IPS-18c (cell line): ENCODE measurements at regions not wholly inside any gene's neighbourhood (a gene's known extent, or its start where the extent isn't known, plus 50 kb on each side); places are given as distances from the start of the nearest gene placed in this dataset.
"Not testable (repeated sequence)": the region's sequence is repeated elsewhere in the genome, so short reads cannot be mapped to it uniquely, and the experiment has no call there.

Experiments used
- H3K4me3 ChIP-seq: 2 replicates; pipeline ENCODE4 v1.7.0; 2013; ENCODE audit warnings: low read depth, mild to moderate bottlenecking, low read length, moderate library complexity; ENCODE audit not compliant: insufficient read depth
- H3K9me3 ChIP-seq: one replicate; pipeline ENCODE4 v1.6.1; 2013; ENCODE audit warnings: mild to moderate bottlenecking, low read length, moderate library complexity; ENCODE audit not compliant: control insufficient read depth, insufficient read depth

DNA sequence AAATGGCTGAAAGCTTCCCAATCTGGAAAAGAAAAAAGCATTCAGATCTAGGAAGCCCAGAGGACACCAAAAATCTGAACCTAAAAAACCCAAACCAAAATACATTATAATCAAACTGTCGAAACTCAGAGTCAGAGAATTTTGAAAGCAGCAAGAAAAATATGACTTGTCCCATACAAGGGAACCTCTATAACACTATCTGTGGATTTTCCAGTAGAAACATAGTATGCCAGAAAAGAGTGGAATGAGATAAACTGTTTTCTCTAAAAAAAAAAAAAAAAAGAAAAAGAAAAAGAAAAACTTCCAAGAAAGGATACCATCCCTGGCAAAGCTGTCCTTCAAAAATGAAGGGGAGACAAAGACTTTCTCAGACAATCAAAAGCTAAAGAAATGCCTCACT, 179.0 kb downstream of the POM121L12 start:
- Histone ChIP-seq H3K4me3 (no peak overlapping the region), H3K9me3 (no peaks in the 10 kb centered on the region)

- H3K9me3 ChIP-seq: no peaks in the 10 kb centered on the region
- peak overlapping the region; percentile 45 for H3K4me3 ChIP-seq
Measured at GRCh38 chr7:53218730-53219504, 183.5 kb downstream of the POM121L12 start.

DNA sequence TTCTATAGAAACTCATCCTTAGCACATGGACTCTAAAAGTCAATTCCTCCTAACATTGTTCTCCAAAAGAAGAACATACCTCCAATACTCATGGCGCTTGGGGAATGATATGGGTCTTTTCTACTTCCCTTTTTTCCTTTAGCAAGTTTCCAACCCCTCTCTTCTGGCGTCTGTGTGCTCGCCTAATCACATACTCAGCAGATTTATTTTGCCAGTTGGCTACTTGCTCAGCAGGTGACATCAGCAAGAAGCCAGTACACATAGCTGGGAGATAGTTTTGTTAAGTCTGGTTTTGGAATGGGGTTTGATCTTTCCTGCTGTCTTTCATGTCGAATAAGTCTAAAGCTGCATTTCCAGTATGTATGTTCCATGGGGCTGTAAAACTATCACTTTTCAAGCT, 193.8 kb downstream of the POM121L12 start:
- H3K4me3 ChIP-seq: no peak overlapping the region
- H3K9me3 ChIP-seq: no peaks in the 10 kb centered on the region

GRCh38 chr7:53237344-53237913, 202.0 kb downstream of the POM121L12 start:
- Histone ChIP-seq H3K4me3 (no peak overlapping the region), H3K9me3 (no peaks in the 10 kb centered on the region)

DNA sequence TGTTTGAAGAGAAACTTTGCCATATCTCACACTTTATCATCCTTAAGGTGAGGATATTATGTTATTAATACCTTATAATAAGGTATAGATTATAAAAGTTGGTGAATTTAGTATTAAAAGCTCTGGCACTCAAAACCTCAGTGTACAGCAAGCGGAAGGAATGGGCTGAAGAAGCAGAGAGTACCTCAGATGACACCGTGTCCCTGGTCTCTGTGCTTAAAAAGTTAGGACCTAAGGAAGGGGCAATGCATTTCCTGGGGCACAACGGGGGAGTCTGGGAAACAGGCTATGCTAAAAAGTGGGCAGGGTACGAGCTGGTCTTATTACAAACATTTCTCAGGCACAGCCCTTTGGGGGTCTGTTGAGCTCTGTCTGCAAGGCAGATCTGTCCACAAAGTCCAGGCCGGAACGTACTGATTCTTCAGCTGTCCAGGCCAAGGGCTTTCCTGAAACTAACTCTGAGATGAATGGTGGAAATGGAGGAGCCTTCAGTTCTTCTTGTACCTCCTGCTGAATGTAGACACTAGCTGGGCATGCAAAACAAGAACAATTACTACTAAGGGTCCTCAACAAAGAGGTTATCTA, 202.7 kb downstream of the POM121L12 start:
- H3K9me3 ChIP-seq: no peaks in the 10 kb centered on the region

GRCh38 chr7:53239151-53239550, 203.7 kb downstream of the POM121L12 start:
- not testable (repeated sequence) for H3K9me3 ChIP-seq

More for the DNA sequence above, 202.7 kb downstream of the POM121L12 start:
- H3K4me3 ChIP-seq: no peak overlapping the region

GRCh38 chr7:53245721-53246120, 210.3 kb downstream of the POM121L12 start:
- Histone ChIP-seq H3K4me3 (no peak overlapping the region), H3K9me3 (no peaks in the 10 kb centered on the region)

More at GRCh38 chr7:53239151-53239550, 203.7 kb downstream of the POM121L12 start:
- H3K4me3 ChIP-seq: not testable (repeated sequence)

- Histone ChIP-seq H3K4me3 (no peak overlapping the region), H3K9me3 (no peaks in the 10 kb centered on the region)
Measured at GRCh38 chr7:53246957-53247356, 211.5 kb downstream of the POM121L12 start.

- Histone ChIP-seq H3K4me3 (no peak overlapping the region), H3K9me3 (no peaks in the 10 kb centered on the region)
Measured at GRCh38 chr7:53252539-53252938, 217.1 kb downstream of the POM121L12 start.

DNA sequence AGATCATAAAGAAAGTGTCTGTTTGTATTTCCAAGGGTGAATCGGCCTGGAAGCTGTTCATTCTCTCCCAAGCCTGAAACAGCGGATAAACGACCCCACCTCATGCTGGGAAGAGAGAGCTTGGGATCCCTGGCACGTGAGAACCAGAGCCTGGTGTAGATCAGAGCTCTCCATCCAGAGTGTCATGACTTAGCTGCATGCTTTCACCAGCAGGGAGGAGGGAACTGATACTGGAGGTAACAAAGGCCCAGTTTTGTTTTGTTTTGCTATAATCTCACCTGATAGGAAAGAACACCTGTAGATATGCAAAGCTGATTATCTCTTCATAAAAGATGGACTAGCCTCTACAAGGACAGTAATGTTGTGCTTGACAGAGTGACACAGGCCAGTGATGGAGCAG, 236.6 kb downstream of the POM121L12 start:
- Histone ChIP-seq H3K4me3 (no peak overlapping the region), H3K9me3 (no peaks in the 10 kb centered on the region)

- Histone ChIP-seq H3K4me3 (no peak overlapping the region), H3K9me3 (no peaks in the 10 kb centered on the region)
Measured at GRCh38 chr7:53281312-53281711, 245.9 kb downstream of the POM121L12 start.

GRCh38 chr7:53292341-53292740, 256.9 kb downstream of the POM121L12 start:
- Histone ChIP-seq H3K4me3 (no peak overlapping the region), H3K9me3 (peaks cover 2% of the 10 kb centered on the region)

DNA sequence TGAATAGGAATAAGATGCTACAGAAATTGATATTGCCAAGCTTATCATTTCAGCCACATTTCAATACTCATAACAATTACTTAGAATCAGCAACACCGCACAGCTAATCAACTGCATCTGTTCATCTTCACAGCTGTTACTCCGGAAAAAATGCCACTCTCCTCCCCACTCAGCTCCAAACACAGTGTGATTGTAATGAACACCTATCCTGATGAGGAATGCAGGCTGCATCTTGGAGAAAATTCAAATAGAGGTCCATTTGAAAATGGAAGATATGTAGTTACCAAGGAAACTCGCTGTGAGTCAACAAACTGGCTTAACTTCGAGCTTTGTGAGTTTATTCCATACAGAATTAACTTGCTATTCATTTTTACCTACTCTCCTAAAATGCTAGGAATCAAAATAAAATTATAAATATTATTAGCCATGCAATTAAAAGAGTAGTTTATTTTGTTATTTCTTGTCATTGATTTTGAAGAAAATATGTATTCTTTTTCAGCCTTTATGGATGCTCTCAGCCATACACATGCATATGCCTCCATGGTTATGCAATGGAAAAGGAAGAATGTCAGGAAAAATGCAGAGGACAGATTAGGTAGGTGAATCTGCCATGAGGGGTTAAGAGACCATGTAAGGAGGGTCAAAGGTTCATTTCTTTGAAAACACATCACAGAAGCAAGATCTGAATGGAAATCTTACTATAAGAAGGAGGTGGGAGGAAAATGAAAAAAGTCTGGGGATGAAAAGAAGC, 267.2 kb downstream of the POM121L12 start:
- Histone ChIP-seq H3K4me3 (no peak overlapping the region), H3K9me3 (no peaks in the 10 kb centered on the region)

DNA sequence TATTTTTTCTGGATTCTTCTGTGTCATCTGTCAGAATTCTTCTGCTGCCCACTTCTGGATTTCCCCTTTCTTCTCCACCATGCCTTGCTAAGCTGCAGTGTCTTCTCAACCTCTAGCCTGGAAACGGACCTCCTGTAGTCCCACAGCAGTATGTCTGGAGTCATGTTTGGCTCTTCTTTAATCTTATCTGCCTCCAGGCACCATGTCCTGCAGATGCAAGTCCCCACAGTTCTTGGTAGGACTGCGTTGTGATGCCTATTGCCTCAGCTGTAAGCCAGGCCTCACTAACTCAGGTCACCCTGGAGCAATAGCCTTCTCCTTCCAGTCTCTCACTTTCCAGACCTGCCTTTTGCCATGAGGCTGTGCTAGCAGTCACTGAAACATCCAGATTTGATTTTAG, 268.3 kb downstream of the POM121L12 start:
- no peaks in the 10 kb centered on the region for H3K9me3 ChIP-seq
- no peak overlapping the region for H3K4me3 ChIP-seq

DNA sequence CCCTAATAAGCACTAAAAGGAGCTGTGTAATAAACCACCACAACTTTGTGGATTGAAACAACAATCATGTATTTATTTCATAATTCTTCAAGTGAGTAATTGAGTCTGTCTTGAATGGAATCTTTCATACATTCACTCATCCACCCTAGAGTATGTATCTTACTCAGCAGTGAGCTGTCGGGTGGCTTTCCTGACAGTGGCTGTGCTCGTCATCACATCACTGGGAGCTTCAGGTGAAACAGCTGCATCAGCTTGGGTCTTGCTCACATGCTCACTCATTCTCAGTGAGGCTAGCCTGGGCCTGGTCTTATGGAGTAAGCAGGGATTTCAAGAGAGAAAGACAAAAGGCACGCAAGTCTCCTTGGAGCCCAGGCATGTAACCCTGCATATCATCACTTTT, 271.4 kb downstream of the POM121L12 start:
- Histone ChIP-seq H3K4me3 (no peak overlapping the region), H3K9me3 (no peaks in the 10 kb centered on the region)

DNA sequence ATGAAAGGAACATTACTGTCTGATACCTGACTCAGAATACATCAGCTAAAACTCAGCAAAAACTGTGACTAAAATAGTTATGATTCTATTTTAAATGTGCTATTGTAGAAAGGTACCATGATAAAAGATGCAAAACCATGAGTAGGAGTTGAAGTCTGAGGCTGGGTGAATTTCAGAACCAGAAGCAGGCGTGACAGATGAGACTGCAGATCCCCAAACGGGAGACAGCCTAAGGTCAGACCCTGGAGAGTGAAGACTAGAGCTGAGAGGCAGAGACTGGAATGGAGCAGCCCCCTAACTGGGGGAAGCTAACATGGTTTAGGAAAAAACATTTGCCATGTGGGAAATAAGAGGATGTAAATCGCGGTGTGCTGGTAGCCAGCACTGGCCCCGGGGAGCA, 275.8 kb downstream of the POM121L12 start:
- H3K9me3 ChIP-seq: no peaks in the 10 kb centered on the region
- no peak overlapping the region for H3K4me3 ChIP-seq

GRCh38 chr7:53315981-53316380, 280.5 kb downstream of the POM121L12 start:
- H3K4me3 ChIP-seq: no peak overlapping the region
- H3K9me3 ChIP-seq: no peaks in the 10 kb centered on the region

- no peak overlapping the region for H3K4me3 ChIP-seq
- H3K9me3 ChIP-seq: no peaks in the 10 kb centered on the region
Measured at GRCh38 chr7:53318566-53318965, 283.1 kb downstream of the POM121L12 start.
